Testis (tissue), 2 donors: ENCODE measurements at regions not wholly inside any gene's neighbourhood (a gene's known extent, or its start where the extent isn't known, plus 50 kb on each side); places are given as distances from the start of the nearest gene placed in this dataset.

ENCODE experiments used
- DNase-seq: peaks from one replicate; pipeline ENCODE4 v3.0.0-alpha.2; 2019
- H3K27ac ChIP-seq, 2 donors: fragments of 200-600 bp; sonication (generic); one replicate each; pipeline ENCODE4 v1.5.1; 2019
- H3K27me3 ChIP-seq: fragments of 200-600 bp; sonication (generic); one replicate; pipeline ENCODE4 v1.5.1; 2019
- H3K36me3 ChIP-seq: fragments of 200-600 bp; sonication (generic); one replicate; pipeline ENCODE4 v1.5.1; 2017; ENCODE audit warnings: low read depth; ENCODE audit errors: missing control alignments
- H3K4me1 ChIP-seq: fragments of 200-600 bp; sonication (generic); one replicate; pipeline ENCODE4 v1.5.1; 2019
- H3K4me3 ChIP-seq, 2 donors: fragments of 200-600 bp; sonication (generic); one replicate each; pipeline ENCODE4 v1.5.1; 2017 to 2019
- H3K9me3 ChIP-seq: fragments of 200-600 bp; sonication (generic); one replicate; pipeline ENCODE4 v1.5.1; 2017
- CTCF ChIP-seq, 3 experiments: fragments of 450-650 bp in 2 of 3; fragments of 200-600 bp in 1 of 3; sonication (generic) in 1 of 3; IDR thresholded peaks; one replicate each; pipeline ENCODE4 v1.5.1; 2016 to 2019; ENCODE audit warnings: antibody characterized with exemption in 3 of 3, mild to moderate bottlenecking in 2 of 3, moderate library complexity in 1 of 3
- POLR2A ChIP-seq: fragments of 450-650 bp; IDR thresholded peaks from one replicate; pipeline ENCODE4 v1.6.1; 2017; ENCODE audit warnings: antibody characterized with exemption, mild to moderate bottlenecking, moderate library complexity
- WGBS, 2 donors: methylation state at CpG; one replicate each; pipeline ENCODE4 v1.1.5; 2018; 5-methylcytosine and 5-hydroxymethylcytosine counted together
- intact Hi-C: fragments of 100-400 bp; cut with DNase I; formaldehyde crosslinking; loops from one replicate; pipeline ENCODE4 v1.15.1; 2023; ENCODE audit warnings: low total_unique reads

GRCh38 chr14:99050309-99050708 is 221.7 kb downstream of the BCL11B start:
- intact Hi-C loops, result no loop called here
- Histone ChIP-seq H3K27me3 (no peaks in the 10 kb centered on the region), H3K4me1 (no peaks in the 10 kb centered on the region), H3K4me3 (no peak overlapping the region), H3K9me3 (no peaks in the 10 kb centered on the region), H3K36me3 (no peaks in the 10 kb centered on the region), H3K27ac (no peak overlapping the region)
- DNase-seq, result no peak
- WGBS, 2 donors, result 64 to 82% methylated on average over 1 of the region's 1 CpG
- TF ChIP-seq CTCF (IDR thresholded peaks at IDR 0.05), result no peak
- TF ChIP-seq POLR2A, result no peak

GRCh38 chr14:99052467-99052866 is 219.5 kb downstream of the BCL11B start:
- H3K36me3 ChIP-seq, result no peaks in the 10 kb centered on the region
- no peaks in the 10 kb centered on the region for H3K27me3 ChIP-seq
- no peak overlapping the region for H3K27ac ChIP-seq
- WGBS, 2 donors, result 88 to 90% methylated on average over 2 of the region's 2 CpGs
- H3K4me3 ChIP-seq, result no peak overlapping the region
- no peaks in the 10 kb centered on the region for H3K4me1 ChIP-seq
- TF ChIP-seq POLR2A (no peak), CTCF (IDR thresholded peaks at IDR 0.05) (no peak)
- intact Hi-C loops, result no loop called here
- H3K9me3 ChIP-seq, result no peaks in the 10 kb centered on the region
- no peak for DNase-seq

GRCh38 chr14:99055019-99055418 is 217.0 kb downstream of the BCL11B start:
- Histone ChIP-seq H3K4me1 (no peaks in the 10 kb centered on the region), H3K9me3 (no peaks in the 10 kb centered on the region), H3K27me3 (no peaks in the 10 kb centered on the region), H3K4me3 (no peak overlapping the region), H3K36me3 (no peaks in the 10 kb centered on the region), H3K27ac (no peak overlapping the region)
- 91 to 96% methylated on average over 4 of the region's 4 CpGs for WGBS, 2 donors
- DNase-seq, result no peak
- intact Hi-C loops, result no loop called here
- TF ChIP-seq POLR2A (no peak), CTCF (IDR thresholded peaks at IDR 0.05) (no peak)

GRCh38 chr14:99055816-99056215 is 216.2 kb downstream of the BCL11B start:
- Histone ChIP-seq H3K27me3 (no peaks in the 10 kb centered on the region), H3K27ac (no peak overlapping the region), H3K4me1 (no peaks in the 10 kb centered on the region), H3K9me3 (no peaks in the 10 kb centered on the region), H3K36me3 (no peaks in the 10 kb centered on the region), H3K4me3 (no peak overlapping the region)
- TF ChIP-seq CTCF (IDR thresholded peaks at IDR 0.05), result no peak
- no peak for TF ChIP-seq POLR2A
- intact Hi-C loops, result no loop called here
- DNase-seq, result no peak
- 72 to 83% methylated on average over 3 to 6 of the region's 6 CpGs for WGBS, 2 donors

- Histone ChIP-seq H3K27ac (no peak overlapping the region), H3K9me3 (no peaks in the 10 kb centered on the region), H3K36me3 (no peaks in the 10 kb centered on the region), H3K27me3 (no peaks in the 10 kb centered on the region), H3K4me1 (no peaks in the 10 kb centered on the region), H3K4me3 (no peak overlapping the region)
- 86 to 89% methylated on average over 1 to 5 of the region's 5 CpGs for WGBS, 2 donors
- intact Hi-C loops, result no loop called here
- TF ChIP-seq CTCF (IDR thresholded peaks at IDR 0.05), result no peak
- no peak for TF ChIP-seq POLR2A
- no peak for DNase-seq
Measured at GRCh38 chr14:99057576-99058083, 214.4 kb downstream of the BCL11B start.
